Natural killer cell (primary cell): ENCODE measurements at regions not wholly inside any gene's neighbourhood (a gene's known extent, or its start where the extent isn't known, plus 50 kb on each side); places are given as distances from the start of the nearest gene placed in this dataset.

Experiments
- ATAC-seq, 3 donors: fragments of 150-1000 bp in 2 of 3; fragments of 200-7000 bp in 1 of 3; cut with Tn5 transposase; 1 replicate in 1 of 3; 2 replicates in 2 of 3; pipeline ENCODE4 v1.10.0; 2021; ENCODE audit warnings: mild to moderate bottlenecking in 2 of 3, moderate library complexity in 2 of 3
- DNase-seq, 2 donors: peaks; one replicate each; pipeline versions ENCODE4 v3.0.0 to v3.0.0-alpha.2; 2013 to 2021; ENCODE audit warnings: mixed read lengths in 1 of 2
- H3K27ac ChIP-seq: one replicate; pipeline ENCODE4 v1.5.1; 2013; ENCODE audit warnings: mild to moderate bottlenecking, low read length
- H3K27me3 ChIP-seq: one replicate; pipeline ENCODE4 v1.6.1; 2013; ENCODE audit warnings: low read length; ENCODE audit not compliant: control insufficient read depth, insufficient read depth
- H3K36me3 ChIP-seq: one replicate; pipeline ENCODE4 v1.6.1; 2013; ENCODE audit warnings: low read length; ENCODE audit not compliant: control insufficient read depth, insufficient read depth
- H3K4me1 ChIP-seq: one replicate; pipeline ENCODE4 v1.6.1; 2013; ENCODE audit warnings: low read length; ENCODE audit not compliant: control insufficient read depth, insufficient read depth
- H3K4me3 ChIP-seq: one replicate; pipeline ENCODE4 v1.5.1; 2013; ENCODE audit warnings: low read length
- H3K9me3 ChIP-seq: one replicate; pipeline ENCODE4 v1.6.1; 2013; ENCODE audit warnings: low read length; ENCODE audit not compliant: control insufficient read depth, insufficient read depth
- H3K27ac Mint-ChIP-seq, 2 donors: one replicate each; pipeline ENCODE4 v1.8.0; 2022; ENCODE audit warnings: mild to moderate bottlenecking in 2 of 2, mixed read lengths in 2 of 2, moderate library complexity in 1 of 2
- H3K27me3 Mint-ChIP-seq, 2 donors: one replicate each; pipeline ENCODE4 v1.8.0; 2022; ENCODE audit warnings: low read depth in 2 of 2, mixed read lengths in 2 of 2
- H3K36me3 Mint-ChIP-seq: one replicate; pipeline ENCODE4 v1.8.0; 2022; ENCODE audit warnings: mixed read lengths
- H3K4me1 Mint-ChIP-seq, 2 donors: one replicate each; pipeline ENCODE4 v1.8.0; 2022; ENCODE audit warnings: mixed read lengths in 2 of 2
- H3K4me3 Mint-ChIP-seq: one replicate; pipeline ENCODE4 v1.8.0; 2022; ENCODE audit warnings: mild to moderate bottlenecking, moderate library complexity, mixed read lengths
- H3K9me3 Mint-ChIP-seq, 2 donors: one replicate each; pipeline ENCODE4 v1.8.0; 2022; ENCODE audit warnings: mixed read lengths in 2 of 2
- CTCF ChIP-seq: fragments of 200-600 bp; IDR thresholded peaks from one replicate; pipeline ENCODE4 v1.8.0; 2022; ENCODE audit warnings: antibody characterized with exemption
- WGBS: methylation state at CpG from one replicate; pipeline ENCODE4 v1.1.7; 2013; ENCODE audit warnings: missing lambda C conversion rate; ENCODE audit not compliant: insufficient coverage; 5-methylcytosine and 5-hydroxymethylcytosine counted together
- intact Hi-C: fragments of 100-400 bp; cut with micrococcal nuclease; formaldehyde crosslinking; loops from one replicate; pipeline ENCODE4 v1.14.2; 2022

GRCh38 chr2:57180042-57180567, 866.5 kb upstream of the VRK2 start:
- DNase-seq (no peak), ATAC-seq (no peak)
- no peaks in the 10 kb centered on the region for H3K4me1 ChIP-seq
- no peak overlapping the region for H3K4me3 ChIP-seq
- H3K27ac ChIP-seq: no peak overlapping the region
- intact Hi-C loops: no loop called here
- peaks cover 16 to 19% of the 10 kb centered on the region in 2 donors for H3K9me3 Mint-ChIP-seq
- H3K27ac Mint-ChIP-seq: no peak overlapping the region
- no peaks in the 10 kb centered on the region for H3K4me1 Mint-ChIP-seq
- WGBS: 67% methylated on average over 2 of the region's 4 CpGs
- H3K27me3 ChIP-seq: no peaks in the 10 kb centered on the region
- no peaks in the 10 kb centered on the region for H3K36me3 ChIP-seq
- no peaks in the 10 kb centered on the region for H3K27me3 Mint-ChIP-seq
- no peak for TF ChIP-seq CTCF
- no peaks in the 10 kb centered on the region for H3K9me3 ChIP-seq
- no peak overlapping the region for H3K4me3 Mint-ChIP-seq
- peaks cover 7% of the 10 kb centered on the region for H3K36me3 Mint-ChIP-seq

GRCh38 chr2:57180678-57181077, 865.9 kb upstream of the VRK2 start:
- Mint-ChIP-seq H3K4me1 (no peaks in the 10 kb centered on the region), H3K36me3 (peaks cover 9% of the 10 kb centered on the region), H3K27ac (no peak overlapping the region), H3K9me3 (peaks cover 13 to 14% of the 10 kb centered on the region in 2 donors), H3K4me3 (no peak overlapping the region), H3K27me3 (no peaks in the 10 kb centered on the region)
- intact Hi-C loops: no loop called here
- ATAC-seq: no peak
- Histone ChIP-seq H3K4me3 (no peak overlapping the region), H3K9me3 (no peaks in the 10 kb centered on the region), H3K4me1 (no peaks in the 10 kb centered on the region), H3K36me3 (no peaks in the 10 kb centered on the region), H3K27ac (no peak overlapping the region), H3K27me3 (no peaks in the 10 kb centered on the region)
- DNase-seq: no peak
- no peak for TF ChIP-seq CTCF

GRCh38 chr2:57181315-57182038, 865.1 kb upstream of the VRK2 start:
- Mint-ChIP-seq H3K27me3 (no peaks in the 10 kb centered on the region), H3K27ac (no peak overlapping the region), H3K4me1 (no peaks in the 10 kb centered on the region), H3K9me3 (peaks cover 14% of the 10 kb centered on the region in 2 donors), H3K4me3 (no peak overlapping the region), H3K36me3 (peaks cover 9% of the 10 kb centered on the region)
- H3K4me1 ChIP-seq: no peaks in the 10 kb centered on the region
- H3K27me3 ChIP-seq: no peaks in the 10 kb centered on the region
- WGBS: no CpG with 5 or more reads among the region's 1 CpG
- intact Hi-C loops: no loop called here
- H3K4me3 ChIP-seq: no peak overlapping the region
- ATAC-seq: no peak
- no peak for TF ChIP-seq CTCF
- no peak overlapping the region for H3K27ac ChIP-seq
- no peaks in the 10 kb centered on the region for H3K9me3 ChIP-seq
- no peak for DNase-seq
- no peaks in the 10 kb centered on the region for H3K36me3 ChIP-seq

- no peak overlapping the region for H3K27ac Mint-ChIP-seq
- H3K9me3 ChIP-seq: no peaks in the 10 kb centered on the region
- H3K36me3 ChIP-seq: no peaks in the 10 kb centered on the region
- H3K27me3 ChIP-seq: no peaks in the 10 kb centered on the region
- no peaks in the 10 kb centered on the region for H3K4me1 Mint-ChIP-seq
- ATAC-seq (no peak), DNase-seq (no peak)
- no peak overlapping the region for H3K27ac ChIP-seq
- TF ChIP-seq CTCF: no peak
- H3K36me3 Mint-ChIP-seq: peaks cover 9% of the 10 kb centered on the region
- no peaks in the 10 kb centered on the region for H3K4me1 ChIP-seq
- intact Hi-C loops: no loop called here
- no peak overlapping the region for H3K4me3 ChIP-seq
- H3K9me3 Mint-ChIP-seq: peaks cover 16 to 20% of the 10 kb centered on the region in 2 donors
- H3K4me3 Mint-ChIP-seq: no peak overlapping the region
- H3K27me3 Mint-ChIP-seq: no peaks in the 10 kb centered on the region
Observed at GRCh38 chr2:57182916-57183315, 863.7 kb upstream of the VRK2 start.
